Liver (tissue), 3 donors: ENCODE measurements at regions not wholly inside any gene's neighbourhood (a gene's known extent, or its start where the extent isn't known, plus 50 kb on each side); places are given as distances from the start of the nearest gene placed in this dataset.

Source experiments
- CTCF ChIP-seq: fragments of 150-350 bp; IDR thresholded peaks from 2 replicates; pipeline ENCODE4 v1.5.1; 2017; ENCODE audit warnings: improper control_type of control experiment, low read depth, low read length; ENCODE audit not compliant: missing input control
- SP1 ChIP-seq: IDR thresholded peaks from 2 replicates; pipeline ENCODE4 v1.6.1; 2018; ENCODE audit warnings: antibody characterized with exemption, mild to moderate bottlenecking
- TF ChIP-seq, protein P1 (sequence below): IDR thresholded peaks from 2 replicates; pipeline ENCODE4 v1.6.1; 2016; ENCODE audit warnings: antibody characterized with exemption
- donor health status: healthy.
- donor health status: healthy.

DNA sequence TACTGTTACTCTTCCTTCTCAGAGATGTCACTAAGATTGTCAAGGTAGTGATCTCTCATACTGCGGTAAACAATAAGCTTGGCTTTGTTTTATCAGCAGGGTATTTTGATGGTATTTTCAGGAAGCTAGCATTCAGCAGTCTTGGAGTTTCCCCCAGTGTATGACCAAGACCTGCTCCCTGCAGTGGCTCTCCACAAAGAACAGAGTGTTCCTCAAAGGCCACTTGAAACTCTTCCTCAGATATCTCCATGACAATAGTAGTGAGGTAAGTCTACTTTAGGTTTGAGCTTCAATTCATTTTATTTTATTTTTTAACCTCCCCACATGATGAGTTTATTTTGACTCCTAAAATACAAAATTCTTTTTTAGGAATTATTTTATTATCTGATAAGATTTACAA, 74.0 kb upstream of the G2E3 start:
- TF ChIP-seq CTCF (no peak), SP1 (no peak)
- TF ChIP-seq, protein P1, sequence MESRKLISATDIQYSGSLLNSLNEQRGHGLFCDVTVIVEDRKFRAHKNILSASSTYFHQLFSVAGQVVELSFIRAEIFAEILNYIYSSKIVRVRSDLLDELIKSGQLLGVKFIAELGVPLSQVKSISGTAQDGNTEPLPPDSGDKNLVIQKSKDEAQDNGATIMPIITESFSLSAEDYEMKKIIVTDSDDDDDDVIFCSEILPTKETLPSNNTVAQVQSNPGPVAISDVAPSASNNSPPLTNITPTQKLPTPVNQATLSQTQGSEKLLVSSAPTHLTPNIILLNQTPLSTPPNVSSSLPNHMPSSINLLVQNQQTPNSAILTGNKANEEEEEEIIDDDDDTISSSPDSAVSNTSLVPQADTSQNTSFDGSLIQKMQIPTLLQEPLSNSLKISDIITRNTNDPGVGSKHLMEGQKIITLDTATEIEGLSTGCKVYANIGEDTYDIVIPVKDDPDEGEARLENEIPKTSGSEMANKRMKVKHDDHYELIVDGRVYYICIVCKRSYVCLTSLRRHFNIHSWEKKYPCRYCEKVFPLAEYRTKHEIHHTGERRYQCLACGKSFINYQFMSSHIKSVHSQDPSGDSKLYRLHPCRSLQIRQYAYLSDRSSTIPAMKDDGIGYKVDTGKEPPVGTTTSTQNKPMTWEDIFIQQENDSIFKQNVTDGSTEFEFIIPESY, result no peak
